ENCODE measurements at regions not wholly inside any gene's neighbourhood (a gene's known extent, or its start where the extent isn't known, plus 50 kb on each side); places are given as distances from the start of the nearest gene placed in this dataset.

DNA sequence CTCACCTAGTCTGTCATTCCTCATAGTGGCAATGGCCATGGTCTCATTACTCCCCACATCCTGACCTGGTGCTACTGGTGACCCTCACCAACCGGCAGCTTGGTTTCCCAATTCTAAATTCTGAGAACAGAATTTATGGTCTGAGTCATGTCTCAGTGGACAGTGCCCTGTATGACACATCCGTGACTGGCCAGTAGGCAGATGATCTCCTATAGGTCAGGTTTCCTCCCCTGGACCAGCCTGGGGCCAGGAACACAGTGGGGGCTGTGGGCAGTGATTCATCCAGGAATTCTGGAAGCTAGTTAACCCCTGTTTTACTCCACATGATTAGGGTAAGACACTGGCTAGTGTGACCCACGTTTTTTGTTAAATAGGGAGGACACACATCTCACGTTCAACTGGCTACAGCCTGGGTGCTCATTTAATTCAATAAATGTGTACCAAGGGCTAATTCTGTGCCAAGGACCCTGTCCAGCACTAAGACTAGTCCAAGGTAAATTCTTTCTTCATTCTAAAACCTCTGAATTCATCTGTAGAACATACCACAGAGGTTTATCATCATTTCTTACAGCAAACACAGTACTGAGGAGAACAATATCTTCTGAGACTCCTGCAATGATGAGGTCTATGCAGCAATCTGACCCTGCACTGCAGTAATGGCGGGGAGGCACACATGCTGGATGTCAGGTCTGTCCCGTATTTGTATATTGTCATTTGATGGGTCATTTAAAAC lies 249.6 kb upstream of the TBX3 start:
- TF ChIP-seq EZH2phosphoT487 (IDR thresholded peaks at IDR 0.05; ENCODE audit: borderline replicate concordance) (no peak), YY1 (IDR thresholded peaks at IDR 0.05; ENCODE audit: extremely low read depth, insufficient replicate concordance, low read depth, low read length) (no peak), POLR2A (IDR thresholded peaks at IDR 0.05; ENCODE audit: borderline replicate concordance, extremely low read depth, insufficient read depth, insufficient read length) (no peak), POLR2AphosphoS5 (IDR thresholded peaks at IDR 0.05; ENCODE audit: low read depth, low read length) (peak; percentile 58; the same call in 1 of the 2 replicates), JUND (IDR thresholded peaks at IDR 0.05) (peak; percentile 97), EZH2 (IDR thresholded peaks at IDR 0.05) (no peak), RAD21 (IDR thresholded peaks at IDR 0.05; ENCODE audit: low read depth) (no peak), ZFX (IDR thresholded peaks at IDR 0.05) (no peak), EGR1 (IDR thresholded peaks at IDR 0.05; ENCODE audit: low read depth) (no peak)
- TF ChIP-seq, protein P1, sequence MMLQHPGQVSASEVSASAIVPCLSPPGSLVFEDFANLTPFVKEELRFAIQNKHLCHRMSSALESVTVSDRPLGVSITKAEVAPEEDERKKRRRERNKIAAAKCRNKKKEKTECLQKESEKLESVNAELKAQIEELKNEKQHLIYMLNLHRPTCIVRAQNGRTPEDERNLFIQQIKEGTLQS (IDR thresholded peaks at IDR 0.05) = no peak
- TF ChIP-seq, protein P2, sequence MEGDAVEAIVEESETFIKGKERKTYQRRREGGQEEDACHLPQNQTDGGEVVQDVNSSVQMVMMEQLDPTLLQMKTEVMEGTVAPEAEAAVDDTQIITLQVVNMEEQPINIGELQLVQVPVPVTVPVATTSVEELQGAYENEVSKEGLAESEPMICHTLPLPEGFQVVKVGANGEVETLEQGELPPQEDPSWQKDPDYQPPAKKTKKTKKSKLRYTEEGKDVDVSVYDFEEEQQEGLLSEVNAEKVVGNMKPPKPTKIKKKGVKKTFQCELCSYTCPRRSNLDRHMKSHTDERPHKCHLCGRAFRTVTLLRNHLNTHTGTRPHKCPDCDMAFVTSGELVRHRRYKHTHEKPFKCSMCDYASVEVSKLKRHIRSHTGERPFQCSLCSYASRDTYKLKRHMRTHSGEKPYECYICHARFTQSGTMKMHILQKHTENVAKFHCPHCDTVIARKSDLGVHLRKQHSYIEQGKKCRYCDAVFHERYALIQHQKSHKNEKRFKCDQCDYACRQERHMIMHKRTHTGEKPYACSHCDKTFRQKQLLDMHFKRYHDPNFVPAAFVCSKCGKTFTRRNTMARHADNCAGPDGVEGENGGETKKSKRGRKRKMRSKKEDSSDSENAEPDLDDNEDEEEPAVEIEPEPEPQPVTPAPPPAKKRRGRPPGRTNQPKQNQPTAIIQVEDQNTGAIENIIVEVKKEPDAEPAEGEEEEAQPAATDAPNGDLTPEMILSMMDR (IDR thresholded peaks at IDR 0.05 in 2 of 3, conservative IDR thresholded peaks at IDR 0.05 in 1 of 3; ENCODE audit: borderline replicate concordance in 1 of 3, insufficient read depth in 1 of 3, low read depth in 2 of 3, low read length in 2 of 3) = no peak
- TF ChIP-seq, protein P3, sequence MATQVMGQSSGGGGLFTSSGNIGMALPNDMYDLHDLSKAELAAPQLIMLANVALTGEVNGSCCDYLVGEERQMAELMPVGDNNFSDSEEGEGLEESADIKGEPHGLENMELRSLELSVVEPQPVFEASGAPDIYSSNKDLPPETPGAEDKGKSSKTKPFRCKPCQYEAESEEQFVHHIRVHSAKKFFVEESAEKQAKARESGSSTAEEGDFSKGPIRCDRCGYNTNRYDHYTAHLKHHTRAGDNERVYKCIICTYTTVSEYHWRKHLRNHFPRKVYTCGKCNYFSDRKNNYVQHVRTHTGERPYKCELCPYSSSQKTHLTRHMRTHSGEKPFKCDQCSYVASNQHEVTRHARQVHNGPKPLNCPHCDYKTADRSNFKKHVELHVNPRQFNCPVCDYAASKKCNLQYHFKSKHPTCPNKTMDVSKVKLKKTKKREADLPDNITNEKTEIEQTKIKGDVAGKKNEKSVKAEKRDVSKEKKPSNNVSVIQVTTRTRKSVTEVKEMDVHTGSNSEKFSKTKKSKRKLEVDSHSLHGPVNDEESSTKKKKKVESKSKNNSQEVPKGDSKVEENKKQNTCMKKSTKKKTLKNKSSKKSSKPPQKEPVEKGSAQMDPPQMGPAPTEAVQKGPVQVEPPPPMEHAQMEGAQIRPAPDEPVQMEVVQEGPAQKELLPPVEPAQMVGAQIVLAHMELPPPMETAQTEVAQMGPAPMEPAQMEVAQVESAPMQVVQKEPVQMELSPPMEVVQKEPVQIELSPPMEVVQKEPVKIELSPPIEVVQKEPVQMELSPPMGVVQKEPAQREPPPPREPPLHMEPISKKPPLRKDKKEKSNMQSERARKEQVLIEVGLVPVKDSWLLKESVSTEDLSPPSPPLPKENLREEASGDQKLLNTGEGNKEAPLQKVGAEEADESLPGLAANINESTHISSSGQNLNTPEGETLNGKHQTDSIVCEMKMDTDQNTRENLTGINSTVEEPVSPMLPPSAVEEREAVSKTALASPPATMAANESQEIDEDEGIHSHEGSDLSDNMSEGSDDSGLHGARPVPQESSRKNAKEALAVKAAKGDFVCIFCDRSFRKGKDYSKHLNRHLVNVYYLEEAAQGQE (IDR thresholded peaks at IDR 0.05; ENCODE audit: low read depth) = no peak

Data from HCT116 (cell line).